Thymus (tissue), 11 donors: ENCODE measurements at regions not wholly inside any gene's neighbourhood (a gene's known extent, or its start where the extent isn't known, plus 50 kb on each side); places are given as distances from the start of the nearest gene placed in this dataset.

Source experiments
- DNase-seq, 9 donors: peaks; one replicate each; pipeline ENCODE4 v3.0.0-alpha.2; 2013; ENCODE audit warnings: low spot score in 9 of 9, low read depth in 6 of 9, missing footprints in 1 of 9
- H3K27ac ChIP-seq, 2 donors: one replicate each; pipeline ENCODE4 v1.5.1; 2013; ENCODE audit warnings: control low read depth in 1 of 2, low read depth in 1 of 2, low read length in 1 of 2, mild to moderate bottlenecking in 1 of 2, moderate library complexity in 1 of 2
- H3K27me3 ChIP-seq, 2 donors: one replicate each; pipeline ENCODE4 v1.5.1; 2013; ENCODE audit warnings: low read length in 1 of 2; ENCODE audit not compliant: control insufficient read depth in 2 of 2, insufficient read depth in 1 of 2
- H3K36me3 ChIP-seq, 2 donors: one replicate each; pipeline ENCODE4 v1.5.1; 2013; ENCODE audit warnings: low read length in 1 of 2, mild to moderate bottlenecking in 1 of 2, moderate library complexity in 1 of 2; ENCODE audit not compliant: control insufficient read depth in 2 of 2, insufficient read depth in 2 of 2
- H3K4me1 ChIP-seq, 2 donors: one replicate each; pipeline ENCODE4 v1.5.1; 2013; ENCODE audit warnings: low read length in 2 of 2; ENCODE audit not compliant: control insufficient read depth in 2 of 2, insufficient read depth in 2 of 2
- H3K4me3 ChIP-seq, 2 donors: one replicate each; pipeline ENCODE4 v1.5.1; 2013; ENCODE audit warnings: low read length in 2 of 2, control low read depth in 1 of 2, mild to moderate bottlenecking in 1 of 2
- H3K9me3 ChIP-seq, 2 donors: one replicate each; pipeline ENCODE4 v1.5.1; 2013; ENCODE audit warnings: low read length in 1 of 2, mild to moderate bottlenecking in 1 of 2; ENCODE audit not compliant: control insufficient read depth in 2 of 2, insufficient read depth in 1 of 2
- WGBS: extraction: QIAGEN DNeasy Blood & Tissue Kit; methylation state at CpG from one replicate; pipeline ENCODE4 v1.1.7; 2013; 5-methylcytosine and 5-hydroxymethylcytosine counted together
- donor health status: healthy.

- Histone ChIP-seq H3K36me3 (no peaks in the 10 kb centered on the region), H3K9me3 (no peaks in the 10 kb centered on the region), H3K27ac (no peak overlapping the region), H3K4me3 (no peak overlapping the region), H3K27me3 (no peaks in the 10 kb centered on the region), H3K4me1 (no peaks in the 10 kb centered on the region)
- DNase-seq: no peak
These were observed 354.2 kb upstream of the GALNT5 start for GRCh38 chr2:156903335-156903734.

GRCh38 chr2:156907806-156908205 lies 349.7 kb upstream of the GALNT5 start:
- DNase-seq: no peak
- 62% methylated on average over 3 of the region's 3 CpGs for WGBS
- Histone ChIP-seq H3K27me3 (no peaks in the 10 kb centered on the region), H3K27ac (no peak overlapping the region), H3K4me3 (no peak overlapping the region), H3K9me3 (no peaks in the 10 kb centered on the region), H3K4me1 (no peaks in the 10 kb centered on the region), H3K36me3 (no peaks in the 10 kb centered on the region)

- H3K27me3 ChIP-seq: no peaks in the 10 kb centered on the region
- H3K36me3 ChIP-seq: no peaks in the 10 kb centered on the region
- no peaks in the 10 kb centered on the region for H3K9me3 ChIP-seq
- no peak overlapping the region for H3K27ac ChIP-seq
- no peaks in the 10 kb centered on the region for H3K4me1 ChIP-seq
- 28% methylated on average over 1 of the region's 1 CpG for WGBS
- H3K4me3 ChIP-seq: no peak overlapping the region
- no peak for DNase-seq
These were observed 348.7 kb upstream of the GALNT5 start for GRCh38 chr2:156908825-156909224.

GRCh38 chr2:156909983-156910382 lies 347.5 kb upstream of the GALNT5 start:
- H3K4me3 ChIP-seq: no peak overlapping the region
- H3K4me1 ChIP-seq: no peaks in the 10 kb centered on the region
- H3K9me3 ChIP-seq: no peaks in the 10 kb centered on the region
- no peaks in the 10 kb centered on the region for H3K36me3 ChIP-seq
- no peak for DNase-seq
- H3K27me3 ChIP-seq: no peaks in the 10 kb centered on the region
- no peak overlapping the region for H3K27ac ChIP-seq
- WGBS: 86% methylated on average over 5 of the region's 5 CpGs

- H3K4me3 ChIP-seq: no peak overlapping the region
- no peak overlapping the region for H3K27ac ChIP-seq
- no peaks in the 10 kb centered on the region for H3K9me3 ChIP-seq
- DNase-seq: no peak
- no peaks in the 10 kb centered on the region for H3K27me3 ChIP-seq
- H3K36me3 ChIP-seq: no peaks in the 10 kb centered on the region
- no peaks in the 10 kb centered on the region for H3K4me1 ChIP-seq
These were observed 342.2 kb upstream of the GALNT5 start for GRCh38 chr2:156915332-156915731.

- H3K4me3 ChIP-seq: no peak overlapping the region
- 66% methylated on average over 1 of the region's 1 CpG for whole genome bisulfite sequencing
- H3K36me3 ChIP-seq: no peaks in the 10 kb centered on the region
- no peaks in the 10 kb centered on the region for H3K27me3 ChIP-seq
- no peak for DNase-seq
- H3K4me1 ChIP-seq: no peaks in the 10 kb centered on the region
- H3K27ac ChIP-seq: no peak overlapping the region
- no peaks in the 10 kb centered on the region for H3K9me3 ChIP-seq
These were observed 339.1 kb upstream of the GALNT5 start for GRCh38 chr2:156918410-156918809.

- Histone ChIP-seq H3K4me3 (no peak overlapping the region), H3K36me3 (no peaks in the 10 kb centered on the region), H3K27me3 (no peaks in the 10 kb centered on the region), H3K27ac (no peak overlapping the region), H3K9me3 (no peaks in the 10 kb centered on the region), H3K4me1 (no peaks in the 10 kb centered on the region)
- DNase-seq: no peak
- WGBS: 93% methylated on average over 2 of the region's 2 CpGs
These were observed 327.1 kb upstream of the GALNT5 start for GRCh38 chr2:156930423-156930822.

GRCh38 chr2:156933645-156934225 lies 323.8 kb upstream of the GALNT5 start:
- no peaks in the 10 kb centered on the region for H3K27me3 ChIP-seq
- no peaks in the 10 kb centered on the region for H3K36me3 ChIP-seq
- no peak for DNase-seq
- no peak overlapping the region for H3K27ac ChIP-seq
- H3K4me3 ChIP-seq: no peak overlapping the region
- H3K9me3 ChIP-seq: no peaks in the 10 kb centered on the region
- H3K4me1 ChIP-seq: no peaks in the 10 kb centered on the region
- 64% methylated on average over 3 of the region's 3 CpGs for WGBS

- Histone ChIP-seq H3K27ac (no peak overlapping the region), H3K9me3 (no peaks in the 10 kb centered on the region), H3K27me3 (no peaks in the 10 kb centered on the region), H3K36me3 (no peaks in the 10 kb centered on the region), H3K4me1 (no peaks in the 10 kb centered on the region), H3K4me3 (no peak overlapping the region)
- DNase-seq: no peak
- 88% methylated on average over 5 of the region's 5 CpGs for WGBS
These were observed 321.9 kb upstream of the GALNT5 start for GRCh38 chr2:156935616-156936015.

GRCh38 chr2:156937430-156937829 lies 320.1 kb upstream of the GALNT5 start:
- Histone ChIP-seq H3K9me3 (no peaks in the 10 kb centered on the region), H3K4me1 (no peaks in the 10 kb centered on the region), H3K36me3 (no peaks in the 10 kb centered on the region), H3K27me3 (no peaks in the 10 kb centered on the region), H3K4me3 (no peak overlapping the region), H3K27ac (no peak overlapping the region)
- 99% methylated on average over 1 of the region's 1 CpG for WGBS
- DNase-seq: no peak
